Suprapubic skin (tissue), 4 donors: ENCODE measurements at regions not wholly inside any gene's neighbourhood (a gene's known extent, or its start where the extent isn't known, plus 50 kb on each side); places are given as distances from the start of the nearest gene placed in this dataset.

Experiments used
- DNase-seq, 2 donors: peaks; one replicate each; pipeline ENCODE4 v3.0.0-alpha.2; 2019; ENCODE audit warnings: low spot score in 2 of 2
- H3K27ac ChIP-seq: fragments of 200-600 bp; sonication (generic); one replicate; pipeline ENCODE4 v1.5.1; 2019
- H3K27me3 ChIP-seq: fragments of 200-600 bp; sonication (generic); one replicate; pipeline ENCODE4 v1.5.1; 2019
- H3K36me3 ChIP-seq: fragments of 200-600 bp; sonication (generic); one replicate; pipeline ENCODE4 v1.5.1; 2019
- H3K4me1 ChIP-seq: fragments of 200-600 bp; sonication (generic); one replicate; pipeline ENCODE4 v1.5.1; 2019
- H3K4me3 ChIP-seq: fragments of 200-600 bp; sonication (generic); one replicate; pipeline ENCODE4 v1.5.1; 2019; ENCODE audit warnings: mild to moderate bottlenecking
- H3K9me3 ChIP-seq: fragments of 200-600 bp; sonication (generic); one replicate; pipeline ENCODE4 v1.5.1; 2019
- CTCF ChIP-seq, 2 donors: fragments of 200-600 bp in 1 of 2; fragments of 450-650 bp in 1 of 2; sonication (generic) in 1 of 2; IDR thresholded peaks; one replicate each; pipeline ENCODE4 v1.5.1; 2016 to 2019; ENCODE audit warnings: antibody characterized with exemption in 2 of 2, mild to moderate bottlenecking in 1 of 2, moderate library complexity in 1 of 2
- EP300 ChIP-seq: sonication (generic); formaldehyde crosslinking; IDR thresholded peaks from one replicate; pipeline ENCODE4 v1.6.1; 2017; ENCODE audit warnings: antibody characterized with exemption
- POLR2A ChIP-seq, 2 donors: fragments of 450-650 bp; IDR thresholded peaks; one replicate each; pipeline ENCODE4 v1.6.1; 2017; ENCODE audit warnings: antibody characterized with exemption in 2 of 2, mild to moderate bottlenecking in 2 of 2, moderate library complexity in 2 of 2
- POLR2AphosphoS5 ChIP-seq, 3 donors: sonication (generic); formaldehyde crosslinking; IDR thresholded peaks; one replicate each; pipeline ENCODE4 v1.6.1; 2017; ENCODE audit warnings: antibody characterized with exemption in 3 of 3
- WGBS: methylation state at CpG from one replicate; pipeline ENCODE4 v1.1.5; 2018; 5-methylcytosine and 5-hydroxymethylcytosine counted together

GRCh38 chr4:92175250-92175649 lies 128.5 kb upstream of the GRID2 start:
- H3K27ac ChIP-seq: no peak overlapping the region
- no peak for DNase-seq
- no peaks in the 10 kb centered on the region for H3K27me3 ChIP-seq
- H3K4me1 ChIP-seq: no peaks in the 10 kb centered on the region
- no peak overlapping the region for H3K4me3 ChIP-seq
- 59% methylated on average over 1 of the region's 1 CpG for WGBS
- H3K9me3 ChIP-seq: no peaks in the 10 kb centered on the region
- no peaks in the 10 kb centered on the region for H3K36me3 ChIP-seq
- TF ChIP-seq EP300 (no peak), POLR2AphosphoS5 (IDR thresholded peaks at IDR 0.05) (no peak), CTCF (IDR thresholded peaks at IDR 0.05) (no peak), POLR2A (IDR thresholded peaks at IDR 0.05) (no peak)

- TF ChIP-seq EP300 (no peak), POLR2AphosphoS5 (IDR thresholded peaks at IDR 0.05) (no peak), POLR2A (IDR thresholded peaks at IDR 0.05) (no peak), CTCF (IDR thresholded peaks at IDR 0.05) (no peak)
- Histone ChIP-seq H3K27ac (no peak overlapping the region), H3K27me3 (no peaks in the 10 kb centered on the region), H3K9me3 (no peaks in the 10 kb centered on the region), H3K36me3 (no peaks in the 10 kb centered on the region), H3K4me1 (no peaks in the 10 kb centered on the region), H3K4me3 (no peak overlapping the region)
- WGBS: 95% methylated on average over 32 of the region's 36 CpGs
- no peak for DNase-seq
Measured at GRCh38 chr4:92182006-92182735, 121.6 kb upstream of the GRID2 start.

GRCh38 chr4:92182736-92183407 lies 120.9 kb upstream of the GRID2 start:
- Histone ChIP-seq H3K4me3 (no peak overlapping the region), H3K9me3 (no peaks in the 10 kb centered on the region), H3K4me1 (no peaks in the 10 kb centered on the region), H3K27ac (no peak overlapping the region), H3K27me3 (no peaks in the 10 kb centered on the region), H3K36me3 (no peaks in the 10 kb centered on the region)
- WGBS: 96% methylated on average over 30 of the region's 33 CpGs
- TF ChIP-seq CTCF (IDR thresholded peaks at IDR 0.05) (no peak), EP300 (no peak), POLR2A (IDR thresholded peaks at IDR 0.05) (no peak), POLR2AphosphoS5 (IDR thresholded peaks at IDR 0.05) (no peak)
- DNase-seq: peak in 1 of 2 donors; percentile 49

- TF ChIP-seq EP300 (no peak), POLR2A (IDR thresholded peaks at IDR 0.05) (no peak), POLR2AphosphoS5 (IDR thresholded peaks at IDR 0.05) (no peak), CTCF (IDR thresholded peaks at IDR 0.05) (no peak)
- H3K9me3 ChIP-seq: no peaks in the 10 kb centered on the region
- 96% methylated on average over 13 of the region's 13 CpGs for WGBS
Measured at GRCh38 chr4:92183825-92184224, 119.9 kb upstream of the GRID2 start.

GRCh38 chr4:92184566-92184965 lies 119.2 kb upstream of the GRID2 start:
- Histone ChIP-seq H3K27me3 (no peaks in the 10 kb centered on the region), H3K4me1 (no peaks in the 10 kb centered on the region), H3K27ac (no peak overlapping the region), H3K4me3 (no peak overlapping the region), H3K9me3 (no peaks in the 10 kb centered on the region), H3K36me3 (no peaks in the 10 kb centered on the region)
- WGBS: 47% methylated on average over 2 of the region's 2 CpGs
- TF ChIP-seq POLR2A (IDR thresholded peaks at IDR 0.05) (no peak), CTCF (IDR thresholded peaks at IDR 0.05) (no peak), EP300 (no peak), POLR2AphosphoS5 (IDR thresholded peaks at IDR 0.05) (no peak)
- no peak for DNase-seq

More at GRCh38 chr4:92183825-92184224, 119.9 kb upstream of the GRID2 start:
- no peaks in the 10 kb centered on the region for H3K27me3 ChIP-seq
- no peak for DNase-seq
- H3K36me3 ChIP-seq: no peaks in the 10 kb centered on the region
- no peaks in the 10 kb centered on the region for H3K4me1 ChIP-seq
- no peak overlapping the region for H3K4me3 ChIP-seq
- no peak overlapping the region for H3K27ac ChIP-seq
